SH-SY5Y (cell line): ENCODE measurements at regions not wholly inside any gene's neighbourhood (a gene's known extent, or its start where the extent isn't known, plus 50 kb on each side); places are given as distances from the start of the nearest gene placed in this dataset.

Experiments used
- GATA2 ChIP-seq: IDR thresholded peaks from 2 replicates; pipeline ENCODE4 v1.6.1; 2011; ENCODE audit warnings: mild to moderate bottlenecking, low read depth, low read length
- GATA3 ChIP-seq: IDR thresholded peaks from 2 replicates; pipeline ENCODE4 v1.6.1; 2011; ENCODE audit warnings: low read depth, mild to moderate bottlenecking, low read length, moderate library complexity

DNA sequence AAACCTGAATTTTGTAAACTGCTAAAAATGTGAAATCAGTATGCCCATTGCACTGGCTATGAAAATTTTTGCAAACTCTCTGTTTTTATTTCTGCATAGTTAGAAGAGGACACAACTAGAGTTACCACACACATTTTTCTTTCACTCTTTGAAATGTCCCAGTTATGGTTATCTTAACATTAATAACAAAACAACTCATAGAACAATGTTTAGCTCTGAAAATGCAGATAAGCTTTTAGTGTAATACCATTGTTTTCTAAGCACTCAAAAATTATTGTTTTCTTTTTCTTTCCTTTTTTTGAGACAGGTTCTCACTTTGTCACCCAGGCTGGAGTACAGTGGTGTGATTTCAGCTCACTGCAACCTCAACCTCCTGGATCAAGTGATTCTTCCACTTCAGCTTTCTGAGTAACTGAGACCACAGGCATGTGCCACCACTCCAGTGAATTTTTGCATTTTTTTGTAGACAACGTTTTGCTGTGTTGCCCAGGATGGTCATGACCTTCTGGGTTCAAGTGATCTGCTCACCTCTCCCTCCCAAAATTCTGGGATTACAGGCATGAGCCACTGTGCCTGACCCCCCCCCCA, 1204.5 kb upstream of the ZEB2 start:
- TF ChIP-seq GATA2 = no peak
- TF ChIP-seq GATA3 = no peak
